PC-9 (cell line): ENCODE measurements at regions not wholly inside any gene's neighbourhood (a gene's known extent, or its start where the extent isn't known, plus 50 kb on each side); places are given as distances from the start of the nearest gene placed in this dataset.

ENCODE experiments used
- BruUV-seq: library from RNA; stranded (reverse); fragments of 400-500 nt; replicated peaks from 2 replicates; lab custom pipeline; 2021; lab: Mats Ljungman, UMichigan
- CTCF ChIA-PET: fragments of 300-600 bp; sonication (Branson Sonifier 250); formaldehyde crosslinking; loops from one replicate; lab custom pipeline; 2022; ENCODE audit warnings: antibody characterized with exemption; lab: Charles Lee
- POLR2A ChIA-PET: fragments of 300-600 bp; sonication (Branson Sonifier 250); formaldehyde crosslinking; loops from one replicate; lab custom pipeline; 2022; ENCODE audit warnings: antibody characterized with exemption; ENCODE audit not compliant: unreplicated experiment; lab: Charles Lee
- DNase-seq, 2 experiments: peaks; one replicate each; pipeline versions ENCODE4 v3.0.0 to v3.0.0-alpha.2; 2015 to 2022; ENCODE audit warnings: mixed read lengths in 1 of 2
- H2AFZ ChIP-seq: fragments of 200-600 bp; sonication (generic); 2 replicates; pipeline ENCODE4 v1.8.1; 2017; ENCODE audit warnings: antibody characterized with exemption
- H3F3A ChIP-seq: fragments of 200-600 bp; sonication (generic); 2 replicates; pipeline ENCODE4 v1.8.1; 2017; ENCODE audit warnings: antibody characterized with exemption, mild to moderate bottlenecking, low read depth; ENCODE audit not compliant: insufficient read depth
- H3K27ac ChIP-seq: fragments of 200-600 bp; sonication (generic); 2 replicates; pipeline ENCODE4 v1.6.1; 2016; ENCODE audit warnings: mixed run types
- H3K27me3 ChIP-seq: fragments of 200-600 bp; sonication (generic); 2 replicates; pipeline ENCODE4 v1.6.1; 2016; ENCODE audit warnings: low read depth, mixed run types; ENCODE audit not compliant: insufficient read depth
- H3K36me3 ChIP-seq: fragments of 200-600 bp; sonication (generic); 2 replicates; pipeline ENCODE4 v1.6.1; 2016; ENCODE audit warnings: low read depth, mixed run types
- H3K4me1 ChIP-seq: fragments of 200-600 bp; sonication (generic); replicated peaks from 2 replicates; pipeline ENCODE4 v1.6.1; 2016; ENCODE audit warnings: mixed run types; ENCODE audit not compliant: insufficient read depth
- H3K4me2 ChIP-seq: fragments of 200-600 bp; sonication (generic); 2 replicates; pipeline ENCODE4 v1.6.1; 2017; ENCODE audit warnings: mixed run types
- H3K4me3 ChIP-seq: fragments of 200-600 bp; sonication (generic); 2 replicates; pipeline ENCODE4 v1.6.1; 2016; ENCODE audit warnings: mixed run types
- H3K79me2 ChIP-seq: fragments of 200-600 bp; sonication (generic); 2 replicates; pipeline ENCODE4 v1.6.1; 2017; ENCODE audit warnings: low read depth, mixed run types
- H3K9me2 ChIP-seq: fragments of 200-600 bp; sonication (generic); 2 replicates; pipeline ENCODE4 v1.8.1; 2017; ENCODE audit warnings: mild to moderate bottlenecking; ENCODE audit not compliant: insufficient read depth
- H3K9me3 ChIP-seq: fragments of 200-600 bp; sonication (generic); 2 replicates; pipeline ENCODE4 v1.8.1; 2016; ENCODE audit warnings: low read depth; ENCODE audit not compliant: insufficient read depth
- H4K20me1 ChIP-seq: fragments of 200-600 bp; sonication (generic); 2 replicates; pipeline ENCODE4 v1.8.1; 2017; ENCODE audit not compliant: insufficient read depth
- EZH2 ChIP-seq: fragments of 200-600 bp; sonication (generic); IDR thresholded peaks from 2 replicates; pipeline ENCODE4 v1.8.0; 2017; ENCODE audit warnings: antibody characterized with exemption, low read depth
- intact Hi-C: fragments of 100-400 bp; cut with micrococcal nuclease; formaldehyde crosslinking; loops from one replicate; pipeline ENCODE4 v1.10.0; 2022; ENCODE audit not compliant: unreplicated experiment
- TF ChIP-seq, protein P1 (sequence below): fragments of 200-600 bp; sonication (generic); conservative IDR thresholded peaks from 2 replicates; pipeline ENCODE4 v1.6.1; 2017; ENCODE audit warnings: mixed run types, antibody characterized with exemption, mild to moderate bottlenecking, moderate library complexity

DNA sequence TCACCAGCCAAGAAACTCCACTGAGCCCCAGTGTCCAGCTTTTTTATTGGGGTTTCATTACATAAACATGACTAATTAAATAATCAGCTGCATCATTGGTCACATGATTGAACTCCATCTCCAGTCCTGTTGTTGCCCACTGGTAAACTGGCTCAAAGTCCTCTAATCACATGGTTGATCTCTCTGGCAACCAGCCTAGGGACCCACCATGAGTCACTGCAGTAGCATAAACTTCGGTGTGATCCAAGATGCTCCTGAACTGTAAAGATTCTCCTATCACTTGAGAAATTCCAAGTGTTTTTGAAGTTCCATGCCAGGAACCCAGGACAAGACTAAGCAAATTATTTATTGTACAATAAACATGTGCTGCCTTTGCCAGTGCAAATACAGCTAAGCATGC is 130.4 kb upstream of the AUTS2 start:
- intact Hi-C loops, result no loop called here

DNA sequence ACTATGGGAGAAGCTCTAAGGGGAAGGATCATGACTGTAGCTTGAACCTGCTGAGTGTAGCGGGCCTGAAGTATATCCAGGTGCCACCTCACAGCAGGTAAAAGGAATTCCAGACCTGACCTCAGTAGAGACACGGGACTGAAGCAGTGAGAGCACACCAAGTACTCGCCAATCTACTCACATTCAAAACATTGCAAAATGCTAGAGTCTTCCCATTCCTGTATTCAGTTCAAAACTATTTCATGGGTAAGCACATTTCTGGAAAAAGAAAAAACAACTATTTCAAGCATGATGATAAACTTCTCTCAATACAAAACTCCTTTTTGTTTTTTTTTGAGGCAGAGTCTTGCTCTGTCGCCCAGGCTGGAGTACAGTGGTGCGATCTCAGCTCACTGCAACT is 121.9 kb upstream of the AUTS2 start:
- no peak overlapping the region for H3K4me2 ChIP-seq
- POLR2A ChIA-PET, result no interaction called here
- no peaks in the 10 kb centered on the region for H3K36me3 ChIP-seq
- intact Hi-C loops, result no loop called here
- BruUV-seq, result no TSS peak
- TF ChIP-seq, protein P1, sequence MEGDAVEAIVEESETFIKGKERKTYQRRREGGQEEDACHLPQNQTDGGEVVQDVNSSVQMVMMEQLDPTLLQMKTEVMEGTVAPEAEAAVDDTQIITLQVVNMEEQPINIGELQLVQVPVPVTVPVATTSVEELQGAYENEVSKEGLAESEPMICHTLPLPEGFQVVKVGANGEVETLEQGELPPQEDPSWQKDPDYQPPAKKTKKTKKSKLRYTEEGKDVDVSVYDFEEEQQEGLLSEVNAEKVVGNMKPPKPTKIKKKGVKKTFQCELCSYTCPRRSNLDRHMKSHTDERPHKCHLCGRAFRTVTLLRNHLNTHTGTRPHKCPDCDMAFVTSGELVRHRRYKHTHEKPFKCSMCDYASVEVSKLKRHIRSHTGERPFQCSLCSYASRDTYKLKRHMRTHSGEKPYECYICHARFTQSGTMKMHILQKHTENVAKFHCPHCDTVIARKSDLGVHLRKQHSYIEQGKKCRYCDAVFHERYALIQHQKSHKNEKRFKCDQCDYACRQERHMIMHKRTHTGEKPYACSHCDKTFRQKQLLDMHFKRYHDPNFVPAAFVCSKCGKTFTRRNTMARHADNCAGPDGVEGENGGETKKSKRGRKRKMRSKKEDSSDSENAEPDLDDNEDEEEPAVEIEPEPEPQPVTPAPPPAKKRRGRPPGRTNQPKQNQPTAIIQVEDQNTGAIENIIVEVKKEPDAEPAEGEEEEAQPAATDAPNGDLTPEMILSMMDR, result no peak
- TF ChIP-seq EZH2, result no peak
- no peaks in the 10 kb centered on the region for H3K4me1 ChIP-seq
- no peak overlapping the region for H3K4me3 ChIP-seq
- no peak overlapping the region for H2AFZ ChIP-seq
- H3K9me3 ChIP-seq, result no peaks in the 10 kb centered on the region
- no peaks in the 10 kb centered on the region for H3F3A ChIP-seq
- H3K9me2 ChIP-seq, result no peaks in the 10 kb centered on the region
- CTCF ChIA-PET, result no interaction called here
- no peaks in the 10 kb centered on the region for H3K27me3 ChIP-seq
- no peaks in the 10 kb centered on the region for H4K20me1 ChIP-seq
- H3K27ac ChIP-seq, result no peak overlapping the region
- H3K79me2 ChIP-seq, result no peaks in the 10 kb centered on the region
- DNase-seq, result no peak

More for the DNA sequence above, 130.4 kb upstream of the AUTS2 start:
- TF ChIP-seq, protein P1, result no peak
- no peak for TF ChIP-seq EZH2
- no peaks in the 10 kb centered on the region for H3K79me2 ChIP-seq
- H3K4me3 ChIP-seq, result no peak overlapping the region
- H3K36me3 ChIP-seq, result no peaks in the 10 kb centered on the region
- H3F3A ChIP-seq, result no peaks in the 10 kb centered on the region
- H3K27me3 ChIP-seq, result no peaks in the 10 kb centered on the region
- BruUV-seq, result no TSS peak
- no peak overlapping the region for H3K4me2 ChIP-seq
- no peak overlapping the region for H3K27ac ChIP-seq
- H4K20me1 ChIP-seq, result no peaks in the 10 kb centered on the region
- ChIA-PET CTCF (no interaction called here), POLR2A (no interaction called here)
- no peaks in the 10 kb centered on the region for H3K9me2 ChIP-seq
- no peaks in the 10 kb centered on the region for H3K4me1 ChIP-seq
- peaks cover 4% of the 10 kb centered on the region for H3K9me3 ChIP-seq
- DNase-seq, result no peak
- H2AFZ ChIP-seq, result no peak overlapping the region

DNA sequence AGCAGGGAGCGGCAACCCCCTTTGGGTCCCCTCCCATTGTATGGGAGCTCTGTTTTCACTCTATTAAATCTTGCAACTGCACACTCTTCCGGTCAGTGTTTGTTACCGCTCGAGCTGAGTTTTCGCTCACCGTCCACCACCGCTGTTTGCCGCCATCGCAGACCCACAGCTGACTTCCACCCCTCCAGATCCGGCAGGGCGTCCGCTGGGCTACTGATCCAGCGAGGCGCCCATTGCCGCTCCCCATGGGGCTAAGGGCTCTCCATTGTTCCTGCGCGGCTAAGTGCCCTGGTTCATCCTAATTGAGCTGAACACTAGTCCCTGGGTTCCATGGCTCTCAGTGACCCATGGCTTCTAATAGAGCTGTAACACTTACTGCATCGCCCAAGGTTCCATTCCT is 115.6 kb upstream of the AUTS2 start:
- BruUV-seq, result no TSS peak
- no peaks in the 10 kb centered on the region for H4K20me1 ChIP-seq
- H3K27me3 ChIP-seq, result no peaks in the 10 kb centered on the region
- H3K4me2 ChIP-seq, result no peak overlapping the region
- no peaks in the 10 kb centered on the region for H3K36me3 ChIP-seq
- H3F3A ChIP-seq, result no peaks in the 10 kb centered on the region
- ChIA-PET CTCF (no interaction called here), POLR2A (no interaction called here)
- intact Hi-C loops, result no loop called here
- H2AFZ ChIP-seq, result no peak overlapping the region
- no peaks in the 10 kb centered on the region for H3K9me2 ChIP-seq
- no peak overlapping the region for H3K27ac ChIP-seq
- no peak overlapping the region for H3K4me3 ChIP-seq
- H3K9me3 ChIP-seq, result no peaks in the 10 kb centered on the region
- TF ChIP-seq EZH2, result no peak
- TF ChIP-seq, protein P1, result no peak
- no peak for DNase-seq
- no peaks in the 10 kb centered on the region for H3K79me2 ChIP-seq
- H3K4me1 ChIP-seq, result no peaks in the 10 kb centered on the region
